ENCODE measurements at regions not wholly inside any gene's neighbourhood (a gene's known extent, or its start where the extent isn't known, plus 50 kb on each side); places are given as distances from the start of the nearest gene placed in this dataset.

GRCh38 chr1:219812491-219813203, 115.7 kb downstream of the SLC30A10 start:
- 14 to 19% (median 15%) methylated on average over 4 of the region's 4 CpGs for WGBS, 3 donors
- no peaks in the 10 kb centered on the region for H3K27me3 ChIP-seq (ENCODE audit: insufficient read depth in 3 of 3, low read length in 2 of 3)
- H3K4me3 ChIP-seq: no peak overlapping the region
- no peaks in the 10 kb centered on the region for H3K4me1 ChIP-seq
- H3K36me3 ChIP-seq (ENCODE audit: insufficient read depth in 1 of 2, low read depth in 1 of 2): no peaks in the 10 kb centered on the region
- peak; percentile 53 for TF ChIP-seq CTCF (IDR thresholded peaks at IDR 0.05)
- no peaks in the 10 kb centered on the region for H3K9me3 ChIP-seq
- DNase-seq (no peak), ATAC-seq (peak; percentile 32 to 63 (median 54))
- intact Hi-C loops (cut with DNase I): loop anchor here in 1 of 2 donors (10.0 kb wide), 1 partner anchor 1478 kb away; no protein-coding TSS in a partner anchor
- no peak overlapping the region for H3K27ac ChIP-seq

- 27 to 44% (median 34%) methylated on average over 4 of the region's 4 CpGs for WGBS, 3 donors
- no peaks in the 10 kb centered on the region for H3K36me3 ChIP-seq (ENCODE audit: insufficient read depth in 1 of 2, low read depth in 1 of 2)
- TF ChIP-seq CTCF (IDR thresholded peaks at IDR 0.05): no peak
- no peaks in the 10 kb centered on the region for H3K9me3 ChIP-seq
- H3K27ac ChIP-seq: no peak overlapping the region
- ATAC-seq (no peak), DNase-seq (no peak)
- H3K4me3 ChIP-seq: no peak overlapping the region
- intact Hi-C loops (cut with DNase I): loop anchor here in 1 of 2 donors (10.0 kb wide), 1 partner anchor 1477 kb away; no protein-coding TSS in a partner anchor
- no peaks in the 10 kb centered on the region for H3K4me1 ChIP-seq
- no peaks in the 10 kb centered on the region for H3K27me3 ChIP-seq (ENCODE audit: insufficient read depth in 3 of 3, low read length in 2 of 3)
Observed at GRCh38 chr1:219812086-219812485, 116.3 kb downstream of the SLC30A10 start.

GRCh38 chr1:219810451-219810850, 117.9 kb downstream of the SLC30A10 start:
- DNase-seq (no peak), ATAC-seq (no peak)
- WGBS, 3 donors: 49 to 57% (median 56%) methylated on average over 5 of the region's 5 CpGs

GRCh38 chr1:219808790-219809189, 119.6 kb downstream of the SLC30A10 start:
- Histone ChIP-seq H3K27ac (no peak overlapping the region), H3K9me3 (no peaks in the 10 kb centered on the region), H3K36me3 (ENCODE audit: insufficient read depth in 1 of 2, low read depth in 1 of 2) (no peaks in the 10 kb centered on the region), H3K4me1 (no peaks in the 10 kb centered on the region), H3K4me3 (no peak overlapping the region), H3K27me3 (ENCODE audit: insufficient read depth in 3 of 3, low read length in 2 of 3) (no peaks in the 10 kb centered on the region)
- WGBS, 3 donors: 87 to 88% (median 88%) methylated on average over 7 of the region's 7 CpGs
- no peak for DNase-seq
- TF ChIP-seq CTCF (IDR thresholded peaks at IDR 0.05): no peak
- no peak for ATAC-seq
- intact Hi-C loops (cut with DNase I): no loop called here

More at GRCh38 chr1:219810451-219810850, 117.9 kb downstream of the SLC30A10 start:
- H3K27me3 ChIP-seq (ENCODE audit: insufficient read depth in 3 of 3, low read length in 2 of 3): no peaks in the 10 kb centered on the region
- intact Hi-C loops (cut with DNase I): loop anchor here in 1 of 2 donors (10.0 kb wide), 1 partner anchor 1476 kb away; no protein-coding TSS in a partner anchor
- TF ChIP-seq CTCF (IDR thresholded peaks at IDR 0.05): no peak
- no peaks in the 10 kb centered on the region for H3K9me3 ChIP-seq
- no peaks in the 10 kb centered on the region for H3K4me1 ChIP-seq
- no peak overlapping the region for H3K4me3 ChIP-seq
- no peak overlapping the region for H3K27ac ChIP-seq
- H3K36me3 ChIP-seq (ENCODE audit: insufficient read depth in 1 of 2, low read depth in 1 of 2): no peaks in the 10 kb centered on the region

Measured in psoas muscle (tissue), 7 donors.